Endothelial cell of hepatic sinusoid (primary cell): ENCODE measurements at regions not wholly inside any gene's neighbourhood (a gene's known extent, or its start where the extent isn't known, plus 50 kb on each side); places are given as distances from the start of the nearest gene placed in this dataset.

Experiments
- in situ Hi-C: cut with HindIII; loops from 2 replicates; pipeline ENCODE4 v1.10.0; 2017; ENCODE audit warnings: low sequenced_read_pairs

- in situ Hi-C loops: loop anchor here (5.0 kb wide), 1 partner anchor 55 kb away; no protein-coding TSS in a partner anchor
Measured at GRCh38 chr14:51307551-51307950, 67.5 kb downstream of the TMX1 start.

- in situ Hi-C loops: loop anchor here (5.0 kb wide), 1 partner anchor 53 kb away; no protein-coding TSS in a partner anchor
Measured at GRCh38 chr14:51308866-51309265, 68.8 kb downstream of the TMX1 start.

- in situ Hi-C loops: no loop called here
Measured at GRCh38 chr14:51310505-51310944, 70.5 kb downstream of the TMX1 start.

GRCh38 chr14:51314321-51315015 is 74.4 kb downstream of the TMX1 start:
- in situ Hi-C loops: no loop called here

GRCh38 chr14:51317373-51317772 is 77.3 kb downstream of the TMX1 start:
- in situ Hi-C loops: no loop called here

GRCh38 chr14:51318813-51319597 is 79.0 kb downstream of the TMX1 start:
- in situ Hi-C loops: no loop called here

GRCh38 chr14:51321036-51321435 is 81.0 kb downstream of the TMX1 start:
- in situ Hi-C loops: no loop called here

- in situ Hi-C loops: no loop called here
Measured at GRCh38 chr14:51323492-51323891, 83.4 kb downstream of the TMX1 start.

GRCh38 chr14:51327376-51327775 is 87.3 kb downstream of the TMX1 start:
- in situ Hi-C loops: no loop called here

- in situ Hi-C loops: no loop called here
Measured at GRCh38 chr14:51328064-51328771, 88.2 kb downstream of the TMX1 start.

GRCh38 chr14:51328772-51329353 is 88.8 kb downstream of the TMX1 start:
- in situ Hi-C loops: no loop called here

- in situ Hi-C loops: no loop called here
Measured at GRCh38 chr14:51331486-51332367, 91.7 kb downstream of the TMX1 start.

GRCh38 chr14:51333299-51333698 is 93.3 kb downstream of the TMX1 start:
- in situ Hi-C loops: no loop called here

- in situ Hi-C loops: no loop called here
Measured at GRCh38 chr14:51333901-51334521, 94.0 kb downstream of the TMX1 start.

GRCh38 chr14:51334566-51334965 is 94.5 kb downstream of the TMX1 start:
- in situ Hi-C loops: no loop called here

- in situ Hi-C loops: no loop called here
Measured at GRCh38 chr14:51335531-51335930, 95.5 kb downstream of the TMX1 start.

- in situ Hi-C loops: no loop called here
Measured at GRCh38 chr14:51335961-51336723, 96.1 kb downstream of the TMX1 start.

- in situ Hi-C loops: no loop called here
Measured at GRCh38 chr14:51336734-51337133, 96.7 kb downstream of the TMX1 start.

GRCh38 chr14:51337520-51337919 is 97.5 kb downstream of the TMX1 start:
- in situ Hi-C loops: no loop called here
